ENCODE measurements at regions not wholly inside any gene's neighbourhood (a gene's known extent, or its start where the extent isn't known, plus 50 kb on each side); places are given as distances from the start of the nearest gene placed in this dataset.

- no peak overlapping the region for H3K4me3 ChIP-seq (ENCODE audit: low read length)
- TF ChIP-seq ZNF274 (IDR thresholded peaks at IDR 0.05; ENCODE audit: low read depth, low read length), result no peak
Measured at GRCh38 chr4:38539501-38539900, 124.5 kb upstream of the KLF3 start.

GRCh38 chr4:38547052-38547451 lies 116.9 kb upstream of the KLF3 start:
- H3K4me3 ChIP-seq (ENCODE audit: low read length), result no peak overlapping the region
- TF ChIP-seq ZNF274 (IDR thresholded peaks at IDR 0.05; ENCODE audit: low read depth, low read length), result no peak

GRCh38 chr4:38548256-38548655 lies 115.7 kb upstream of the KLF3 start:
- TF ChIP-seq ZNF274 (IDR thresholded peaks at IDR 0.05; ENCODE audit: low read depth, low read length), result no peak
- H3K4me3 ChIP-seq (ENCODE audit: low read length), result no peak overlapping the region

DNA sequence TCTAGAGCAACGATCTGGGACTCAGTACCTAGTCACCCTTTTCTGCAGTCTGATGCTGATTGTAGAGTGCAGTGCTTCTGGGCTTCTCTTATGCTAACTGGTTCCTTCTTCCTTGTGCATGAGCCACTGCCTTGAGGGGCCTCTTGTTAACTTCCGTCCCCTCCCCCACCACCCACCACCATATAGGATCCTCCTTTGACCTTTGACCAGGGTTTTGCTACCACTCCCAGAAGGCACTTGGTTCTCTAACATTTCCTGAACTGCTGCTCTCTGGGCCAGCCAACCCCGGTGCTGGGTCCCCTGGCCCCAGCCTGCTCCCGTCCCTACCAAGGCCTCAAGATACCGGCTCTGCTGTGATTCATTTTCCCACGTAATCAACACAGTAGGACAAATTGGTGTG lies 104.6 kb upstream of the KLF3 start:
- H3K4me3 ChIP-seq (ENCODE audit: low read length), result no peak overlapping the region
- TF ChIP-seq ZNF274 (IDR thresholded peaks at IDR 0.05; ENCODE audit: low read depth, low read length), result no peak

DNA sequence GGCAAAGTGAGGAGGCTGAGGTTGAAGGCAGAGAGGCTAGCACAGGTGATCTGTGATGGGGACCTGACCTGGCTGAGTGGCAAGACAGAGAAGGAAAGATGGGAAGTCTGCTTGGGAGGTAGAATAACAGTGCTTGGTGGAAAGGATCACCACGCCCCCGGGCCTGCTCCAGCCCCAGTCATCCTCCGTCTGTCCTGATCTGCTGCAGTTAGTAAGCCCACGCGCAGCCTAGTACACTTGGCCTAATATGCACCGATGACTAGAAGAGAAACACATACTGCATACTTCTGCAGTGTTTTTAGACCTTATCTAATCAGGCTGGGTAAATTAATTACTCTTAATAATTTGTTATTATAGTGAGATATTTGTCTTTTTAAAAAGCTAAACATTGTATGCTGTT lies 103.7 kb upstream of the KLF3 start:
- no peak overlapping the region for H3K4me3 ChIP-seq (ENCODE audit: low read length)
- TF ChIP-seq ZNF274 (IDR thresholded peaks at IDR 0.05; ENCODE audit: low read depth, low read length), result no peak

- no peak overlapping the region for H3K4me3 ChIP-seq (ENCODE audit: low read length)
- no peak for TF ChIP-seq ZNF274 (IDR thresholded peaks at IDR 0.05; ENCODE audit: low read depth, low read length)
Measured at GRCh38 chr4:38560768-38561558, 103.0 kb upstream of the KLF3 start.

DNA sequence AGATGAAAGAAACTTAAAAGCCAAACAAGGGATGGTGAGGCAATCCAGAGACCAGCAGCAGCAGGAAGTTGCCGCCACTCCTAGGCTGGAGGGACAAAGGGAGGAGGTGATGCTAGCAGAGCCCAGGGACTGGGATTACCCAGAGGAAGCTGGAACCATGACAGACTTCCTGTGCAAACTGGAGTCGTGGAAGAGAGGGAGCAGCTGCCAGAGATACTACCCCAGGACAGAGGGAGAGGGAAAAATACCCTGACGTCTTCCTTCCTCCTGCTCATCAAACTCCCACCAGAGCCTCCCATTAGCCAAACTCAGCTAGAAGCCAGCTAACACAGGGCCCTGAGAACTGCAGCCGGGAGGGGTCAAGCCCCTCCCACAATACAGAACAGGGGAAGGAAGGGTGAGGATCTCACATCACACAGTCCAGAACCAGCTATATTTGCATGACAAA lies 101.2 kb upstream of the KLF3 start:
- TF ChIP-seq ZNF274 (IDR thresholded peaks at IDR 0.05; ENCODE audit: low read depth, low read length), result no peak
- H3K4me3 ChIP-seq (ENCODE audit: low read length), result no peak overlapping the region

DNA sequence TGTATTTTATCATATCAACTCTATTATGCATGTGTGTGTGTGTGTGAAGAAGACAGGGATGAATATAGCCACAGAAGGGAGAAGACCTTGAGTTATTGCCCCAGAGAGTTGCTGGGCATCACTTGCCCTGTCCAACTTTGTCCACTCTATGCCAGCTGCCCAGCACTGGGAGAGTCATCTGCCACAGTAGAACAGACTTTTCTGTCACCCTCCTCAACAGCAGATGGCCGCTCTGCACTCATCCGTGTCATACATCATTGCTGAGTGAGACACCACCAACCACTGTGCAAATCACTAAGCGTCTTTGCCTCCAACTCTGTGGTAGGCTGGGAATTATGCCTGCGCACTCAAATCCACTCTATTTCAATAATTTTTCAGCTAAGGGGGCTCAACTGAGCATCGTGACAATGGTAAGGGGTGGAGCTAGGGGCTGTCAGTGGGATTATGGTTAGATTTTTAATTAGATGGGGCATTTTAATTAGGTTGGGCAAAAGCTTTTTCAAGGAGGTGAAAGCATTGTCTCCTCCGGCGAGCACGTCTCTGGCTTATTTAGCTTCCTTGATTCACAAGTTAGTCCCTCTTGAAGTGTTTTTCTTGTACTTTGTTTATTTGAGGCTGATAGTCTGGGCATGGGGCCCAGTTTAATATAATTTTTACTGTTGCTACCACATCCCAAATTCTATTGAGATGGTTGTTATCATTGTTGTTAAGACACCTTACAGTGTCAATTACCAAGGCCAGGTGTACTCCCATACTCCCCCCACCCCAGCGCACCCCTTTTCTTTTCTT lies 100.1 kb upstream of the KLF3 start:
- H3K4me3 ChIP-seq (ENCODE audit: low read length), result no peak overlapping the region
- TF ChIP-seq ZNF274 (IDR thresholded peaks at IDR 0.05; ENCODE audit: low read depth, low read length), result no peak

DNA sequence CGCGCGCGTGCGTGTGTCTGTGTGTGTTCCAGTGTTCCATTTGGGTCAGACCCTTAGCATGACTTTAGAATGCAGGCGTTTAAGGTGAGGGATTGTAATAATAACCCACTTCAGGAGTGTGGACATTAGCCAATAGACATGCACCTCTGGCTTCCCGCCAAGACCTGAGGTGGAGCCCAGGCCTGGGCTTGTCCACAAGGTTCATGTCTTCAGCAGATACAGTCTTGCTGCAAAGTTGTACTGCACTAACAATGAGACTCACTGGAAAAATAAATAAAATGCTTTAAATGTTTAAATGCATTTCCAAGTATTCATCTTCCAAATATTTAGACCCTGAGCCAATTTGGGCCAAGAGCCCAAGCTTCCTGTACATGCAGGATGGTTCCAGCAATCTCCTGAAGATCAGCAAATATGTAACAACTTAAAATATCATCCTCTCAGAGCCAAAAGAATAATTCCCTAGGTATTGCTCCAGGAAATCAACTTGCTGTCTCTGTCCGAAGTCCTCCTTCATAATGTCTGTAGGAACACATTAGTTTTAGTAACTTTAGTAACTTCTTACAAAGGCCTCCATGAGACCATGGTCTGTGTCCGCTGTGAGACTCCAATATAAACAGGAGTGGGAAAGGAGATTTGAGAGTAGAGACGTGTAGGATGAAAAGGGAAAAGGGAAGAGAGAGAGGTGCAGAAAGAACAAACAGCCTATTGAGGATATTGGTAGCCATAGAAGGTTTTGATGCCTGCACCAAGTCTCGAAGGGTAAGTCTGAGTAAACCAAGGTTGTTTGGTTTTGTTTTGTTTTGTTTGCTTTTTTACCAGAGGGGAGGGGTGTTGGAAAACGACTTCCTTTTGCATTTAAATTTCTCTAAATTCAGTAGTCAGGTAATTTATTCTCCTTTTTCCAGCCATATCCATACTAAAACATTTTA lies 98.5 kb upstream of the KLF3 start:
- no peak for TF ChIP-seq ZNF274 (IDR thresholded peaks at IDR 0.05; ENCODE audit: low read depth, low read length)
- H3K4me3 ChIP-seq (ENCODE audit: low read length), result no peak overlapping the region

DNA sequence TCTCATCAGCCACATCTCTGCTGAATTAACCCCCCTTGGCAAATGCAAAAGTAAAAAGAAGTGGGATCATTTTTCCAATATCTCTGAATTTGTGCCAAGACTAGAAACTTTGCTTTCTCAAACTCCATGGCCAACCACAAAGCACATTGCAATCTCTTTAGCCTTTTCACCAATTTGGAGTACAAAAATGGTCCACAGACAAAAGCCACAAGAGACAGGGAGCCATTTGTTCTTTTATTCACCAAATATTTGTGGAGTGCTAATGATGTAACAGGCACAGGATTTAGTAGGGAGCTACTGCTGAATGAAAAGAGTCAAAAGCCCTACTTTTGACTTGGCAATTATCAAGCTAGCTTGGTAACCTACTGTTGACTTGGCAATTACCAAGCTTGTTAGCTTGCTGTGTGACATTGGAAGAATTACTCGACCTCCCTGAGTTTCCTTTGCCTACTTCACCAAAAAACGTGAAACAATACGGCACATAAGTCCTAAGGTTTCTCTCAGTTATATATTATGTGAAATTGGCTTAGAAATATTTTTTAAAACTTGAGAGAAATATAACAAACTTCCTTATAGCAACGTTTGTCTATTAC lies 97.1 kb upstream of the KLF3 start:
- no peak for TF ChIP-seq ZNF274 (IDR thresholded peaks at IDR 0.05; ENCODE audit: low read depth, low read length)

GRCh38 chr4:38567457-38567856 lies 96.5 kb upstream of the KLF3 start:
- no peak overlapping the region for H3K4me3 ChIP-seq (ENCODE audit: low read length)
- TF ChIP-seq ZNF274 (IDR thresholded peaks at IDR 0.05; ENCODE audit: low read depth, low read length), result no peak

More for the DNA sequence above, 97.1 kb upstream of the KLF3 start:
- H3K4me3 ChIP-seq (ENCODE audit: low read length), result no peak overlapping the region

- no peak for TF ChIP-seq ZNF274 (IDR thresholded peaks at IDR 0.05; ENCODE audit: low read depth, low read length)
- H3K4me3 ChIP-seq (ENCODE audit: low read length), result no peak overlapping the region
Measured at GRCh38 chr4:38568768-38569167, 95.2 kb upstream of the KLF3 start.

GRCh38 chr4:38570647-38571276 lies 93.2 kb upstream of the KLF3 start:
- no peak overlapping the region for H3K4me3 ChIP-seq (ENCODE audit: low read length)
- no peak for TF ChIP-seq ZNF274 (IDR thresholded peaks at IDR 0.05; ENCODE audit: low read depth, low read length)

All from GM08714 (cell line).